ENCODE measurements at regions not wholly inside any gene's neighbourhood (a gene's known extent, or its start where the extent isn't known, plus 50 kb on each side); places are given as distances from the start of the nearest gene placed in this dataset.

GRCh38 chr10:131512852-131513251 lies 201.3 kb upstream of the TCERG1L start:
- no peak for DNase-seq (ENCODE audit: low spot score)
- intact Hi-C loops (cut with DNase I), result no loop called here

- intact Hi-C loops (cut with DNase I), result no loop called here
- DNase-seq (ENCODE audit: low spot score), result no peak
Observed at GRCh38 chr10:131513445-131513844, 201.9 kb upstream of the TCERG1L start.

GRCh38 chr10:131513901-131514300 lies 202.4 kb upstream of the TCERG1L start:
- intact Hi-C loops (cut with DNase I), result no loop called here
- DNase-seq (ENCODE audit: low spot score), result no peak

- DNase-seq (ENCODE audit: low spot score), result no peak
- intact Hi-C loops (cut with DNase I), result no loop called here
Observed at GRCh38 chr10:131514454-131514853, 202.9 kb upstream of the TCERG1L start.

GRCh38 chr10:131516285-131516684 lies 204.8 kb upstream of the TCERG1L start:
- no peak for DNase-seq (ENCODE audit: low spot score)
- intact Hi-C loops (cut with DNase I), result no loop called here

GRCh38 chr10:131517781-131518180 lies 206.3 kb upstream of the TCERG1L start:
- no peak for DNase-seq (ENCODE audit: low spot score)
- intact Hi-C loops (cut with DNase I), result no loop called here

- intact Hi-C loops (cut with DNase I), result no loop called here
- DNase-seq (ENCODE audit: low spot score), result no peak
Observed at GRCh38 chr10:131519723-131520605, 208.4 kb upstream of the TCERG1L start.

- intact Hi-C loops (cut with DNase I), result no loop called here
Observed at GRCh38 chr10:131531265-131532190, 220.0 kb upstream of the TCERG1L start.

GRCh38 chr10:131532291-131532690 lies 220.8 kb upstream of the TCERG1L start:
- intact Hi-C loops (cut with DNase I), result no loop called here
- DNase-seq (ENCODE audit: low spot score), result peak; percentile 77

More at GRCh38 chr10:131531265-131532190, 220.0 kb upstream of the TCERG1L start:
- no peak for DNase-seq (ENCODE audit: low spot score)

GRCh38 chr10:131532745-131533341 lies 221.3 kb upstream of the TCERG1L start:
- peak; percentile 61 for DNase-seq (ENCODE audit: low spot score)

GRCh38 chr10:131533846-131534526 lies 222.5 kb upstream of the TCERG1L start:
- DNase-seq (ENCODE audit: low spot score), result peak; percentile 75
- intact Hi-C loops (cut with DNase I), result no loop called here

More at GRCh38 chr10:131532745-131533341, 221.3 kb upstream of the TCERG1L start:
- intact Hi-C loops (cut with DNase I), result no loop called here

- peak; percentile 58 for DNase-seq (ENCODE audit: low spot score)
- intact Hi-C loops (cut with DNase I), result no loop called here
Observed at GRCh38 chr10:131534836-131535235, 223.3 kb upstream of the TCERG1L start.

GRCh38 chr10:131536676-131537075 lies 225.2 kb upstream of the TCERG1L start:
- no peak for DNase-seq (ENCODE audit: low spot score)
- intact Hi-C loops (cut with DNase I), result no loop called here

- DNase-seq (ENCODE audit: low spot score), result no peak
- intact Hi-C loops (cut with DNase I), result no loop called here
Observed at GRCh38 chr10:131537281-131537680, 225.8 kb upstream of the TCERG1L start.

GRCh38 chr10:131544495-131544894 lies 233.0 kb upstream of the TCERG1L start:
- peak; percentile 66 for DNase-seq (ENCODE audit: low spot score)
- intact Hi-C loops (cut with DNase I), result no loop called here

GRCh38 chr10:131546086-131546810 lies 234.7 kb upstream of the TCERG1L start:
- intact Hi-C loops (cut with DNase I), result no loop called here
- peak; percentile 58 for DNase-seq (ENCODE audit: low spot score)

- intact Hi-C loops (cut with DNase I), result no loop called here
- DNase-seq (ENCODE audit: low spot score), result peak; percentile 70
Observed at GRCh38 chr10:131547129-131547799, 235.7 kb upstream of the TCERG1L start.

- DNase-seq (ENCODE audit: low spot score), result no peak
- intact Hi-C loops (cut with DNase I), result no loop called here
Observed at GRCh38 chr10:131548176-131548575, 236.7 kb upstream of the TCERG1L start.

All from posterior vena cava (tissue), 2 donors.